Nephron progenitor cell (in vitro differentiated cells): ENCODE measurements at regions not wholly inside any gene's neighbourhood (a gene's known extent, or its start where the extent isn't known, plus 50 kb on each side); places are given as distances from the start of the nearest gene placed in this dataset.
A peak's percentile ranks its signal among the peaks of the same experiment; 100 is the strongest.

Experiments used
- DNase-seq: peaks from one replicate; pipeline ENCODE4 v3.0.0; 2021
- H3K27ac Mint-ChIP-seq: 2 replicates; pipeline ENCODE4 v1.8.0; 2021; ENCODE audit warnings: mild to moderate bottlenecking, moderate library complexity, mixed read lengths
- H3K27me3 Mint-ChIP-seq: 2 replicates; pipeline ENCODE4 v1.8.0; 2021; ENCODE audit warnings: mild to moderate bottlenecking, low read depth, mixed read lengths; ENCODE audit not compliant: poor library complexity
- H3K36me3 Mint-ChIP-seq: 2 replicates; pipeline ENCODE4 v1.8.0; 2021; ENCODE audit warnings: low read depth, mixed read lengths
- H3K4me1 Mint-ChIP-seq: 2 replicates; pipeline ENCODE4 v1.8.0; 2021; ENCODE audit warnings: mixed read lengths
- H3K4me3 Mint-ChIP-seq: 2 replicates; pipeline ENCODE4 v1.8.0; 2021; ENCODE audit warnings: mild to moderate bottlenecking, moderate library complexity, mixed read lengths
- H3K9me3 Mint-ChIP-seq: 2 replicates; pipeline ENCODE4 v1.8.0; 2021; ENCODE audit warnings: mild to moderate bottlenecking, moderate library complexity, mixed read lengths
- TF ChIP-seq, protein P1 (sequence below): fragments of 200-600 bp; sonication (generic); IDR thresholded peaks from 2 replicates; pipeline ENCODE4 v1.5.0; 2021; ENCODE audit warnings: antibody characterized with exemption

DNA sequence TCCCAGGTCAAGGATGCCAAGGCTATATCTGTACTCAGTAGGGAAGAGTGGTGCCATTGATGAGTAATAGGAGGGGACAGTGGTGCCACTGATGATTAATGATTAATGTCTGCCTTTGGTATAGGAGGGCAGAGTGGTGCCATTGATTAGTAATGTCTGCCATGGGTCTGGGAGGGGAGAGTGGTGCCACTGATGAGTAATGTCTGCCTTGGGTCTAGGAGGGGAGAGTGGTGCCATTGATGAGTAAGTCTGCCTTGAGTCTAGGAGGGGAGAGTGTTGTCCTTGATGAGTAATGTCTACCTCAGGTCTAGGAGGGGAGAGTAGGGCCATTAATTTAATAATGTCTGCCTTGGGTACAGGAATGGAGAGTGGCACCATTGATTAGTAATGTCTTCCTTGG is 507.8 kb upstream of the EEF2KMT start:
- Mint-ChIP-seq H3K4me3 (no peak overlapping the region), H3K9me3 (no peaks in the 10 kb centered on the region), H3K4me1 (no peaks in the 10 kb centered on the region), H3K27me3 (peaks cover 5% of the 10 kb centered on the region), H3K36me3 (no peaks in the 10 kb centered on the region), H3K27ac (no peak overlapping the region)
- TF ChIP-seq, protein P1, sequence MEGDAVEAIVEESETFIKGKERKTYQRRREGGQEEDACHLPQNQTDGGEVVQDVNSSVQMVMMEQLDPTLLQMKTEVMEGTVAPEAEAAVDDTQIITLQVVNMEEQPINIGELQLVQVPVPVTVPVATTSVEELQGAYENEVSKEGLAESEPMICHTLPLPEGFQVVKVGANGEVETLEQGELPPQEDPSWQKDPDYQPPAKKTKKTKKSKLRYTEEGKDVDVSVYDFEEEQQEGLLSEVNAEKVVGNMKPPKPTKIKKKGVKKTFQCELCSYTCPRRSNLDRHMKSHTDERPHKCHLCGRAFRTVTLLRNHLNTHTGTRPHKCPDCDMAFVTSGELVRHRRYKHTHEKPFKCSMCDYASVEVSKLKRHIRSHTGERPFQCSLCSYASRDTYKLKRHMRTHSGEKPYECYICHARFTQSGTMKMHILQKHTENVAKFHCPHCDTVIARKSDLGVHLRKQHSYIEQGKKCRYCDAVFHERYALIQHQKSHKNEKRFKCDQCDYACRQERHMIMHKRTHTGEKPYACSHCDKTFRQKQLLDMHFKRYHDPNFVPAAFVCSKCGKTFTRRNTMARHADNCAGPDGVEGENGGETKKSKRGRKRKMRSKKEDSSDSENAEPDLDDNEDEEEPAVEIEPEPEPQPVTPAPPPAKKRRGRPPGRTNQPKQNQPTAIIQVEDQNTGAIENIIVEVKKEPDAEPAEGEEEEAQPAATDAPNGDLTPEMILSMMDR, result no peak
- no peak for DNase-seq

GRCh38 chr16:5604770-5605169 is 507.2 kb upstream of the EEF2KMT start:
- no peaks in the 10 kb centered on the region for H3K36me3 Mint-ChIP-seq
- H3K4me1 Mint-ChIP-seq, result no peaks in the 10 kb centered on the region
- no peak overlapping the region for H3K4me3 Mint-ChIP-seq
- peak; percentile 18 for DNase-seq
- H3K27ac Mint-ChIP-seq, result no peak overlapping the region
- TF ChIP-seq, protein P1, result peak; percentile 43
- H3K27me3 Mint-ChIP-seq, result peaks cover 5% of the 10 kb centered on the region
- H3K9me3 Mint-ChIP-seq, result no peaks in the 10 kb centered on the region

DNA sequence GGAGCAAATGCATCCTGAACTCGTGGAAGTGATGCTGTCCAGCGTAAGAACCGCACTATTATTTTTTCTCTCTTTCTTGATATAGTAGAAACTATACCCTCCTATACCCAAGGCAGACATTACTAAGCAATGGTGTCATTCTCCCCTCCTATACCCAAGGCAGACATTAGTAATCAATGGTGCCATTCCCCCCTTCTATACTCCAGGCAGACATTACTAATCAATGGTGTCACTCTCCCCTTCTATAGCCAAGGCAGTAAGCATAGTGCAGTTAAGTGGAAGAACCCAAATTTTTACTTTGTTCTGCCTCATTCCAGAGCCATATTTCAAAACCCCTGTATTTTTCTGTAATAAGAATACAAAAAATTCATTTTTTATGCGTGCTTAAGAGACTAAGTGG is 506.2 kb upstream of the EEF2KMT start:
- no peaks in the 10 kb centered on the region for H3K36me3 Mint-ChIP-seq
- TF ChIP-seq, protein P1, result no peak
- H3K27me3 Mint-ChIP-seq, result peaks cover 2% of the 10 kb centered on the region
- no peak overlapping the region for H3K4me3 Mint-ChIP-seq
- H3K27ac Mint-ChIP-seq, result no peak overlapping the region
- DNase-seq, result no peak
- H3K4me1 Mint-ChIP-seq, result no peaks in the 10 kb centered on the region
- no peaks in the 10 kb centered on the region for H3K9me3 Mint-ChIP-seq

- Mint-ChIP-seq H3K4me1 (no peaks in the 10 kb centered on the region), H3K27me3 (peaks cover 1% of the 10 kb centered on the region), H3K4me3 (no peak overlapping the region), H3K36me3 (no peaks in the 10 kb centered on the region), H3K9me3 (peaks cover 3% of the 10 kb centered on the region), H3K27ac (no peak overlapping the region)
- TF ChIP-seq, protein P1, result no peak
- DNase-seq, result no peak
Measured at GRCh38 chr16:5601957-5602356, 504.4 kb upstream of the EEF2KMT start.

- Mint-ChIP-seq H3K27me3 (peaks cover 12% of the 10 kb centered on the region), H3K4me1 (no peaks in the 10 kb centered on the region), H3K27ac (no peak overlapping the region), H3K9me3 (peaks cover 23% of the 10 kb centered on the region), H3K36me3 (no peaks in the 10 kb centered on the region), H3K4me3 (no peak overlapping the region)
- TF ChIP-seq, protein P1, result no peak
- no peak for DNase-seq
Measured at GRCh38 chr16:5598793-5599192, 501.2 kb upstream of the EEF2KMT start.

DNA sequence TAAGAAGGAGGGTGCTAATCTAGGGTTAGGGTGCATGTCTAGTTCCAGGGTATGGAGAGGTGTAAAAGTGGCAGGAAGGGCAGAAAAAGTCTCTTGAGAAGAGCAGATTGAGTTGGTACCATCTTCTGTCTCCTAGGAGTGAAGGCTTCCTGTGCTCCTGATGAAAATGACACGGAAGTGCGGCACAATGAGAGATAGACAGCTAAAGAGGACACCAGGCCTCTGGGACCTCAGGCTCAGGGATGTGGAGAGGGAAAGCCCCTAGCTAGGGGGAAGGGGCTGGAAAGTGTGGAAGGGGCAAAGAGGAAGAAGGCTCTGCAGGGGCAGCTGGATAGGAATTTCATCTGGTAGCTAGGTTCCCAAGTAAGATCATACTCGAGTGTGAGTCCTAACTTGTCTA is 498.3 kb upstream of the EEF2KMT start:
- H3K27ac Mint-ChIP-seq, result no peak overlapping the region
- TF ChIP-seq, protein P1, result no peak
- no peak for DNase-seq
- no peak overlapping the region for H3K4me3 Mint-ChIP-seq
- peaks cover 12% of the 10 kb centered on the region for H3K27me3 Mint-ChIP-seq
- H3K9me3 Mint-ChIP-seq, result peaks cover 23% of the 10 kb centered on the region
- no peaks in the 10 kb centered on the region for H3K36me3 Mint-ChIP-seq
- no peaks in the 10 kb centered on the region for H3K4me1 Mint-ChIP-seq
